PFSK-1 (cell line): ENCODE measurements at regions not wholly inside any gene's neighbourhood (a gene's known extent, or its start where the extent isn't known, plus 50 kb on each side); places are given as distances from the start of the nearest gene placed in this dataset.

Source experiments
- FOXP2 ChIP-seq: optimal IDR thresholded peaks from 2 replicates; pipeline ENCODE3; 2011; ENCODE audit warnings: borderline replicate concordance, control low read depth, inconsistent platforms; ENCODE audit not compliant: insufficient read depth; ENCODE audit errors: extremely low read length, extremely low read depth
- POLR2AphosphoS5 ChIP-seq: IDR thresholded peaks from 2 replicates; pipeline ENCODE4 v1.6.1; 2012; ENCODE audit warnings: low read depth, mild to moderate bottlenecking, control low read depth, low read length, moderate library complexity
- REST ChIP-seq, 2 experiments: IDR thresholded peaks; 2 replicates each; pipeline versions ENCODE4 v1.6.1 to v1.8.0; 2011 to 2012; ENCODE audit warnings: low read depth in 2 of 2, low read length in 2 of 2, control low read depth in 1 of 2, inconsistent platforms in 1 of 2, mild to moderate bottlenecking in 1 of 2, moderate library complexity in 1 of 2; ENCODE audit not compliant: insufficient read depth in 1 of 2
- SIN3A ChIP-seq: IDR thresholded peaks from 2 replicates; pipeline ENCODE4 v1.6.1; 2012; ENCODE audit warnings: mild to moderate bottlenecking, low read length, moderate library complexity, borderline replicate concordance; ENCODE audit not compliant: insufficient read depth
- TAF1 ChIP-seq: IDR thresholded peaks from 2 replicates; pipeline ENCODE4 v1.6.1; 2012; ENCODE audit warnings: low read length, control low read depth, borderline replicate concordance; ENCODE audit not compliant: insufficient read depth

GRCh38 chr13:109995578-109995977, 209.2 kb upstream of the IRS2 start:
- TF ChIP-seq REST (IDR thresholded peaks at IDR 0.05; ENCODE audit: insufficient read depth in 1 of 2, low read depth in 2 of 2, low read length in 2 of 2) (no peak), TAF1 (no peak), FOXP2 (no peak), POLR2AphosphoS5 (no peak), SIN3A (no peak)

GRCh38 chr13:109990296-109990695, 203.9 kb upstream of the IRS2 start:
- TF ChIP-seq SIN3A (no peak), FOXP2 (no peak), TAF1 (no peak)

- no peak for TF ChIP-seq REST (IDR thresholded peaks at IDR 0.05; ENCODE audit: insufficient read depth in 1 of 2, low read depth in 2 of 2, low read length in 2 of 2)
- no peak for TF ChIP-seq SIN3A
- TF ChIP-seq POLR2AphosphoS5: no peak
- TF ChIP-seq FOXP2: no peak
- no peak for TF ChIP-seq TAF1
Measured at GRCh38 chr13:109989686-109990085, 203.3 kb upstream of the IRS2 start.

GRCh38 chr13:109989155-109989554, 202.8 kb upstream of the IRS2 start:
- TF ChIP-seq REST (IDR thresholded peaks at IDR 0.05; ENCODE audit: insufficient read depth in 1 of 2, low read depth in 2 of 2, low read length in 2 of 2) (no peak), POLR2AphosphoS5 (no peak), SIN3A (no peak), TAF1 (no peak), FOXP2 (no peak)

- TF ChIP-seq SIN3A: no peak
- no peak for TF ChIP-seq FOXP2
- TF ChIP-seq REST (IDR thresholded peaks at IDR 0.05; ENCODE audit: insufficient read depth in 1 of 2, low read depth in 2 of 2, low read length in 2 of 2): no peak
- no peak for TF ChIP-seq POLR2AphosphoS5
- no peak for TF ChIP-seq TAF1
Measured at GRCh38 chr13:109986851-109987250, 200.5 kb upstream of the IRS2 start.
